Stomach (tissue), 4 donors: ENCODE measurements at regions not wholly inside any gene's neighbourhood (a gene's known extent, or its start where the extent isn't known, plus 50 kb on each side); places are given as distances from the start of the nearest gene placed in this dataset.

Source experiments
- EP300 ChIP-seq: sonication (generic); formaldehyde crosslinking; IDR thresholded peaks from one replicate; pipeline ENCODE4 v1.6.1; 2017; ENCODE audit warnings: antibody characterized with exemption
- TF ChIP-seq, protein P1 (sequence below), 7 experiments: fragments of 450-650 bp in 4 of 7; fragments of 200-600 bp in 3 of 7; sonication (generic) in 3 of 7; IDR thresholded peaks; one replicate each; pipeline ENCODE4 v1.5.1; 2016 to 2019; ENCODE audit warnings: antibody characterized with exemption in 7 of 7, control low read depth in 2 of 7, mild to moderate bottlenecking in 1 of 7

DNA sequence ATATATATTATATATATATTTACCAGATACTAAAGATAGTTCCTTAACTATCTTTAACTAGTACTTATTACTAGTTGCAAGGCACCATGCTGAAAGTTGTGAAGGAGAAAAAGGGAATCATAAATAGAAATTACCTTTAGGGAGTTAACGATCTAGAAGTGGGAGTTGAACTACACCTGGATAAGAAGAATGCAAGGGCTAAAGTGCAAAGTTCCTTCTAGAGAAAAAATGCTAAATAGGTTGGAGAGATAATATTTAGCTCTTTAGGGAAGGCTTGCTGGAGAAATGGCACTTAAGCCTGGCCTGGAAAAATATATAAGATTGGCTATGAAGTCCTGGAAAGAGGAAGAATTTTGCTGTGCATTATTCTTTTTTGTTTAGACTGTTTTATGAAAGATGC is 130.6 kb upstream of the IGSF10 start:
- TF ChIP-seq, protein P1, sequence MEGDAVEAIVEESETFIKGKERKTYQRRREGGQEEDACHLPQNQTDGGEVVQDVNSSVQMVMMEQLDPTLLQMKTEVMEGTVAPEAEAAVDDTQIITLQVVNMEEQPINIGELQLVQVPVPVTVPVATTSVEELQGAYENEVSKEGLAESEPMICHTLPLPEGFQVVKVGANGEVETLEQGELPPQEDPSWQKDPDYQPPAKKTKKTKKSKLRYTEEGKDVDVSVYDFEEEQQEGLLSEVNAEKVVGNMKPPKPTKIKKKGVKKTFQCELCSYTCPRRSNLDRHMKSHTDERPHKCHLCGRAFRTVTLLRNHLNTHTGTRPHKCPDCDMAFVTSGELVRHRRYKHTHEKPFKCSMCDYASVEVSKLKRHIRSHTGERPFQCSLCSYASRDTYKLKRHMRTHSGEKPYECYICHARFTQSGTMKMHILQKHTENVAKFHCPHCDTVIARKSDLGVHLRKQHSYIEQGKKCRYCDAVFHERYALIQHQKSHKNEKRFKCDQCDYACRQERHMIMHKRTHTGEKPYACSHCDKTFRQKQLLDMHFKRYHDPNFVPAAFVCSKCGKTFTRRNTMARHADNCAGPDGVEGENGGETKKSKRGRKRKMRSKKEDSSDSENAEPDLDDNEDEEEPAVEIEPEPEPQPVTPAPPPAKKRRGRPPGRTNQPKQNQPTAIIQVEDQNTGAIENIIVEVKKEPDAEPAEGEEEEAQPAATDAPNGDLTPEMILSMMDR (IDR thresholded peaks at IDR 0.05) = no peak
- no peak for TF ChIP-seq EP300
